Hippocampal formation (tissue), 2 donors: ENCODE measurements at regions not wholly inside any gene's neighbourhood (a gene's known extent, or its start where the extent isn't known, plus 50 kb on each side); places are given as distances from the start of the nearest gene placed in this dataset.

Experiments
- DNase-seq, 2 donors: peaks; one replicate each; lab custom pipeline; 2025; lab: John Stamatoyannopoulos, UW

GRCh38 chr16:54418903-54419302 lies 132.3 kb upstream of the IRX3 start:
- DNase-seq, result no peak

GRCh38 chr16:54417384-54417783 lies 130.8 kb upstream of the IRX3 start:
- DNase-seq, result peak in 1 of 2 donors; percentile 19

GRCh38 chr16:54414671-54415070 lies 128.1 kb upstream of the IRX3 start:
- no peak for DNase-seq

GRCh38 chr16:54412777-54413455 lies 126.3 kb upstream of the IRX3 start:
- no peak for DNase-seq

- no peak for DNase-seq
Observed at GRCh38 chr16:54412037-54412436, 125.5 kb upstream of the IRX3 start.

GRCh38 chr16:54411544-54411943 lies 125.0 kb upstream of the IRX3 start:
- no peak for DNase-seq

GRCh38 chr16:54409982-54410381 lies 123.4 kb upstream of the IRX3 start:
- no peak for DNase-seq

GRCh38 chr16:54407596-54407995 lies 121.0 kb upstream of the IRX3 start:
- no peak for DNase-seq

GRCh38 chr16:54405478-54405877 lies 118.9 kb upstream of the IRX3 start:
- no peak for DNase-seq

GRCh38 chr16:54403580-54403979 lies 117.0 kb upstream of the IRX3 start:
- no peak for DNase-seq

- no peak for DNase-seq
Observed at GRCh38 chr16:54402873-54403272, 116.3 kb upstream of the IRX3 start.

- no peak for DNase-seq
Observed at GRCh38 chr16:54402270-54402669, 115.7 kb upstream of the IRX3 start.

- DNase-seq, result no peak
Observed at GRCh38 chr16:54400261-54400660, 113.7 kb upstream of the IRX3 start.

GRCh38 chr16:54398986-54399385 lies 112.4 kb upstream of the IRX3 start:
- DNase-seq, result no peak

GRCh38 chr16:54397838-54398237 lies 111.3 kb upstream of the IRX3 start:
- no peak for DNase-seq

- no peak for DNase-seq
Observed at GRCh38 chr16:54397190-54397835, 110.7 kb upstream of the IRX3 start.

- DNase-seq, result no peak
Observed at GRCh38 chr16:54389836-54390494, 103.4 kb upstream of the IRX3 start.

- no peak for DNase-seq
Observed at GRCh38 chr16:54385141-54385540, 98.6 kb upstream of the IRX3 start.

- DNase-seq, result no peak
Observed at GRCh38 chr16:54381601-54382313, 95.2 kb upstream of the IRX3 start.

GRCh38 chr16:54375071-54375470 lies 88.5 kb upstream of the IRX3 start:
- no peak for DNase-seq

- DNase-seq, result no peak
Observed at GRCh38 chr16:54373534-54374520, 87.2 kb upstream of the IRX3 start.
